HG03442 (cell line): ENCODE measurements at regions not wholly inside any gene's neighbourhood (a gene's known extent, or its start where the extent isn't known, plus 50 kb on each side); places are given as distances from the start of the nearest gene placed in this dataset.
"Not testable (repeated sequence)": the region's sequence is repeated elsewhere in the genome, so short reads cannot be mapped to it uniquely, and the experiment has no call there.

ENCODE experiments used
- ATAC-seq: cut with Tn5 transposase; IDR thresholded peaks from one replicate; pipeline ENCODE4 v1.9.1; 2021; ENCODE audit warnings: mild to moderate bottlenecking, moderate library complexity; ENCODE audit not compliant: unreplicated experiment

- ATAC-seq = no peak
These were observed 131.7 kb downstream of the HHIPL2 start for GRCh38 chr1:222416001-222416791.

GRCh38 chr1:222415441-222415840 lies 132.5 kb downstream of the HHIPL2 start:
- no peak for ATAC-seq

- no peak for ATAC-seq
These were observed 133.8 kb downstream of the HHIPL2 start for GRCh38 chr1:222413991-222414549.

- ATAC-seq = no peak
These were observed 134.5 kb downstream of the HHIPL2 start for GRCh38 chr1:222413436-222413835.

GRCh38 chr1:222404710-222405109 lies 143.2 kb downstream of the HHIPL2 start:
- peak; percentile 97 for ATAC-seq

GRCh38 chr1:222399197-222399596 lies 148.7 kb downstream of the HHIPL2 start:
- ATAC-seq = no peak

GRCh38 chr1:222394224-222394623 lies 153.7 kb downstream of the HHIPL2 start:
- no peak for ATAC-seq

- no peak for ATAC-seq
These were observed 155.3 kb downstream of the HHIPL2 start for GRCh38 chr1:222392556-222392955.

- no peak for ATAC-seq
These were observed 157.7 kb downstream of the HHIPL2 start for GRCh38 chr1:222390181-222390580.

- ATAC-seq = no peak
These were observed 160.7 kb downstream of the HHIPL2 start for GRCh38 chr1:222387007-222387814.

GRCh38 chr1:222385955-222386354 lies 161.9 kb downstream of the HHIPL2 start:
- ATAC-seq = no peak

GRCh38 chr1:222385262-222385661 lies 162.6 kb downstream of the HHIPL2 start:
- no peak for ATAC-seq

- no peak for ATAC-seq
These were observed 163.4 kb downstream of the HHIPL2 start for GRCh38 chr1:222384531-222384930.

GRCh38 chr1:222382171-222382570 lies 165.7 kb downstream of the HHIPL2 start:
- no peak for ATAC-seq

- ATAC-seq = no peak
These were observed 170.3 kb downstream of the HHIPL2 start for GRCh38 chr1:222377428-222378088.

- ATAC-seq = not testable (repeated sequence)
These were observed 171.1 kb downstream of the HHIPL2 start for GRCh38 chr1:222376791-222377190.

- no peak for ATAC-seq
These were observed 172.2 kb downstream of the HHIPL2 start for GRCh38 chr1:222375701-222376100.

GRCh38 chr1:222373831-222374602 lies 173.9 kb downstream of the HHIPL2 start:
- no peak for ATAC-seq

GRCh38 chr1:222373216-222373615 lies 174.7 kb downstream of the HHIPL2 start:
- ATAC-seq = peak; percentile 46

GRCh38 chr1:222372221-222372620 lies 175.7 kb downstream of the HHIPL2 start:
- no peak for ATAC-seq
